ENCODE measurements at regions not wholly inside any gene's neighbourhood (a gene's known extent, or its start where the extent isn't known, plus 50 kb on each side); places are given as distances from the start of the nearest gene placed in this dataset.

DNA sequence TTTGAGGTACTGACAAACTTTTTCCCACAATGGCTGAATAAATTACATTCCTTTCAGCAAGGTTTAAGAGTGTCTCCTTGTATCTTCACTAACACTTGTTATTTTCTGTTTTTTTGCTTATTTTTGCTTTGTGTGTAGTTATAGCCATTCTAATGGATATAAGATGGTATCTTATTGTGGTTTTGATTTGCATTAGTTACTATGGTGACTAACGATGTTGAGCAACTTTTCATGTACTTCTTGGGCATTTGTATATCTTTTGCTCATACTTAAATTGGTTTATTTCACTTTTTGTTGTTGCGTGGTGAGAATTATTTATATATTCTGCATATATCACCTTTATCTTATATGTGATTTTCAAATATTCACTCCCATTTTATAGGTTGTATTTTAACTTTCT, 79.9 kb upstream of the FSIP2 start:
- CTCF ChIA-PET: no interaction called here
- Mint-ChIP-seq H3K4me1 (ENCODE audit: low read depth) (no peaks in the 10 kb centered on the region), H3K27me3 (no peaks in the 10 kb centered on the region), H3K4me3 (no peak overlapping the region), H3K36me3 (ENCODE audit: low read depth) (no peaks in the 10 kb centered on the region), H3K27ac (no peak overlapping the region), H3K9me3 (no peaks in the 10 kb centered on the region)
- H3K36me3 ChIP-seq (ENCODE audit: insufficient read depth, low read length): no peaks in the 10 kb centered on the region
- TF ChIP-seq, protein P1, sequence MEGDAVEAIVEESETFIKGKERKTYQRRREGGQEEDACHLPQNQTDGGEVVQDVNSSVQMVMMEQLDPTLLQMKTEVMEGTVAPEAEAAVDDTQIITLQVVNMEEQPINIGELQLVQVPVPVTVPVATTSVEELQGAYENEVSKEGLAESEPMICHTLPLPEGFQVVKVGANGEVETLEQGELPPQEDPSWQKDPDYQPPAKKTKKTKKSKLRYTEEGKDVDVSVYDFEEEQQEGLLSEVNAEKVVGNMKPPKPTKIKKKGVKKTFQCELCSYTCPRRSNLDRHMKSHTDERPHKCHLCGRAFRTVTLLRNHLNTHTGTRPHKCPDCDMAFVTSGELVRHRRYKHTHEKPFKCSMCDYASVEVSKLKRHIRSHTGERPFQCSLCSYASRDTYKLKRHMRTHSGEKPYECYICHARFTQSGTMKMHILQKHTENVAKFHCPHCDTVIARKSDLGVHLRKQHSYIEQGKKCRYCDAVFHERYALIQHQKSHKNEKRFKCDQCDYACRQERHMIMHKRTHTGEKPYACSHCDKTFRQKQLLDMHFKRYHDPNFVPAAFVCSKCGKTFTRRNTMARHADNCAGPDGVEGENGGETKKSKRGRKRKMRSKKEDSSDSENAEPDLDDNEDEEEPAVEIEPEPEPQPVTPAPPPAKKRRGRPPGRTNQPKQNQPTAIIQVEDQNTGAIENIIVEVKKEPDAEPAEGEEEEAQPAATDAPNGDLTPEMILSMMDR (IDR thresholded peaks at IDR 0.05): no peak
- H3K4me1 ChIP-seq (ENCODE audit: insufficient read depth, low read length): no peaks in the 10 kb centered on the region
- H3K4me3 ChIP-seq (ENCODE audit: low read length): no peak overlapping the region
- intact Hi-C loops (cut with DNase I, micrococcal nuclease): no loop called here
- no peak overlapping the region for H3K27ac ChIP-seq (ENCODE audit: low read depth in 1 of 2, low read length in 2 of 2)
- H3K9me3 ChIP-seq (ENCODE audit: control insufficient read depth in 1 of 2, insufficient read depth in 1 of 2, low read length in 2 of 2): no peaks in the 10 kb centered on the region
- POLR2A ChIA-PET: no interaction called here
- no peaks in the 10 kb centered on the region for H3K27me3 ChIP-seq (ENCODE audit: control insufficient read depth in 1 of 2, insufficient read depth in 2 of 2, low read length in 2 of 2)
- ATAC-seq (ENCODE audit: poor library complexity) (no peak), DNase-seq (no peak)

DNA sequence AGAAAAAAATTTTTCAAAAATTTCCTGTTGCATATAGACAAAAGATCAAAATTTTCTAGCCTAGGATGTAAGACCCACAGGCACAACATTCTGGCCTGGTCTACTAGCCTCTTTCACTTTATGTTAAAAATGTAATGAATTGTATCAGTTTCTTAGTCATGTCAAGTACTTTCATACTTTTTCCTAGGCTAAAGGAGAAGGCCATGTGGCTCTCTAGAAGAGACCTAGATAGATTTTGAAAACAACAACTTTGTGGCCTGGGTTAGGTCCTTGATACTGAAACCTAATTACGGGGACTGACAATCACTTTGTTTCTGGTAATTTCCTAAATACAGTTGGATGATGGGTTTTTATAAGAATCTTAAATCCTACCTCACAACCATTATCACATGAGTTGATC, 74.8 kb upstream of the FSIP2 start:
- no peaks in the 10 kb centered on the region for H3K4me1 ChIP-seq (ENCODE audit: insufficient read depth, low read length)
- intact Hi-C loops (cut with DNase I, micrococcal nuclease): no loop called here
- no peak overlapping the region for H3K4me3 Mint-ChIP-seq
- H3K9me3 Mint-ChIP-seq: peaks cover 2% of the 10 kb centered on the region
- H3K4me3 ChIP-seq (ENCODE audit: low read length): no peak overlapping the region
- ChIA-PET CTCF (no interaction called here), POLR2A (no interaction called here)
- H3K27ac ChIP-seq (ENCODE audit: low read depth in 1 of 2, low read length in 2 of 2): no peak overlapping the region
- TF ChIP-seq, protein P1 (IDR thresholded peaks at IDR 0.05): no peak
- H3K27ac Mint-ChIP-seq: no peak overlapping the region
- no peaks in the 10 kb centered on the region for H3K36me3 Mint-ChIP-seq (ENCODE audit: low read depth)
- peaks cover 0 to 5% of the 10 kb centered on the region in 2 experiments for H3K9me3 ChIP-seq (ENCODE audit: control insufficient read depth in 1 of 2, insufficient read depth in 1 of 2, low read length in 2 of 2)
- no peaks in the 10 kb centered on the region for H3K27me3 ChIP-seq (ENCODE audit: control insufficient read depth in 1 of 2, insufficient read depth in 2 of 2, low read length in 2 of 2)
- ATAC-seq (ENCODE audit: poor library complexity) (no peak), DNase-seq (no peak)
- no peaks in the 10 kb centered on the region for H3K36me3 ChIP-seq (ENCODE audit: insufficient read depth, low read length)
- no peaks in the 10 kb centered on the region for H3K27me3 Mint-ChIP-seq
- H3K4me1 Mint-ChIP-seq (ENCODE audit: low read depth): no peaks in the 10 kb centered on the region

GRCh38 chr2:185664384-185664783, 74.2 kb upstream of the FSIP2 start:
- H3K36me3 ChIP-seq (ENCODE audit: insufficient read depth, low read length): no peaks in the 10 kb centered on the region
- Mint-ChIP-seq H3K36me3 (ENCODE audit: low read depth) (no peaks in the 10 kb centered on the region), H3K9me3 (peaks cover 2% of the 10 kb centered on the region), H3K27me3 (no peaks in the 10 kb centered on the region), H3K27ac (no peak overlapping the region), H3K4me1 (ENCODE audit: low read depth) (no peaks in the 10 kb centered on the region), H3K4me3 (no peak overlapping the region)
- H3K9me3 ChIP-seq (ENCODE audit: control insufficient read depth in 1 of 2, insufficient read depth in 1 of 2, low read length in 2 of 2): peaks cover 0 to 5% of the 10 kb centered on the region in 2 experiments
- POLR2A ChIA-PET: no interaction called here
- no peak for DNase-seq
- CTCF ChIA-PET: no interaction called here
- no peak overlapping the region for H3K4me3 ChIP-seq (ENCODE audit: low read length)
- TF ChIP-seq, protein P1 (IDR thresholded peaks at IDR 0.05): no peak
- no peak for ATAC-seq (ENCODE audit: poor library complexity)
- no peaks in the 10 kb centered on the region for H3K27me3 ChIP-seq (ENCODE audit: control insufficient read depth in 1 of 2, insufficient read depth in 2 of 2, low read length in 2 of 2)
- H3K4me1 ChIP-seq (ENCODE audit: insufficient read depth, low read length): no peaks in the 10 kb centered on the region
- no peak overlapping the region for H3K27ac ChIP-seq (ENCODE audit: low read depth in 1 of 2, low read length in 2 of 2)
- intact Hi-C loops (cut with DNase I, micrococcal nuclease): no loop called here

Data from CD4-positive, alpha-beta T cell (primary cell).